ENCODE measurements at regions not wholly inside any gene's neighbourhood (a gene's known extent, or its start where the extent isn't known, plus 50 kb on each side); places are given as distances from the start of the nearest gene placed in this dataset.

GRCh38 chr14:71695611-71696350 is 236.4 kb upstream of the RGS6 start:
- no peak for TF ChIP-seq NR2C2 (CRISPR knock-in tag; IDR thresholded peaks at IDR 0.05)
- TF ChIP-seq, protein P1, sequence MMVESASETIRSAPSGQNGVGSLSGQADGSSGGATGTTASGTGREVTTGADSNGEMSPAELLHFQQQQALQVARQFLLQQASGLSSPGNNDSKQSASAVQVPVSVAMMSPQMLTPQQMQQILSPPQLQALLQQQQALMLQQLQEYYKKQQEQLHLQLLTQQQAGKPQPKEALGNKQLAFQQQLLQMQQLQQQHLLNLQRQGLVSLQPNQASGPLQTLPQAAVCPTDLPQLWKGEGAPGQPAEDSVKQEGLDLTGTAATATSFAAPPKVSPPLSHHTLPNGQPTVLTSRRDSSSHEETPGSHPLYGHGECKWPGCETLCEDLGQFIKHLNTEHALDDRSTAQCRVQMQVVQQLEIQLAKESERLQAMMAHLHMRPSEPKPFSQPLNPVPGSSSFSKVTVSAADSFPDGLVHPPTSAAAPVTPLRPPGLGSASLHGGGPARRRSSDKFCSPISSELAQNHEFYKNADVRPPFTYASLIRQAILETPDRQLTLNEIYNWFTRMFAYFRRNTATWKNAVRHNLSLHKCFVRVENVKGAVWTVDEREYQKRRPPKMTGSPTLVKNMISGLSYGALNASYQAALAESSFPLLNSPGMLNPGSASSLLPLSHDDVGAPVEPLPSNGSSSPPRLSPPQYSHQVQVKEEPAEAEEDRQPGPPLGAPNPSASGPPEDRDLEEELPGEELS (CRISPR knock-in tag; IDR thresholded peaks at IDR 0.05), result no peak
- no peak for TF ChIP-seq ESRRA (CRISPR knock-in tag; IDR thresholded peaks at IDR 0.05; ENCODE audit: borderline replicate concordance)
- no peak for TF ChIP-seq ARID4B (CRISPR knock-in tag; IDR thresholded peaks at IDR 0.05; ENCODE audit: borderline replicate concordance)
- no peak for TF ChIP-seq ATF3 (CRISPR knock-in tag; conservative IDR thresholded peaks at IDR 0.05)

Data from WTC11 (cell line).